NCI-H1417 (cell line): ENCODE measurements at regions not wholly inside any gene's neighbourhood (a gene's known extent, or its start where the extent isn't known, plus 50 kb on each side); places are given as distances from the start of the nearest gene placed in this dataset.
"Not testable (repeated sequence)": the region's sequence is repeated elsewhere in the genome, so short reads cannot be mapped to it uniquely, and the experiment has no call there.

Source experiments
- DNase-seq, 3 experiments: peaks; one replicate each; lab custom pipeline; 2025; lab: John Stamatoyannopoulos, UW

- DNase-seq, result no peak
These were observed 120.9 kb upstream of the TBL1X start for GRCh38 chrX:9343971-9344370.

DNA sequence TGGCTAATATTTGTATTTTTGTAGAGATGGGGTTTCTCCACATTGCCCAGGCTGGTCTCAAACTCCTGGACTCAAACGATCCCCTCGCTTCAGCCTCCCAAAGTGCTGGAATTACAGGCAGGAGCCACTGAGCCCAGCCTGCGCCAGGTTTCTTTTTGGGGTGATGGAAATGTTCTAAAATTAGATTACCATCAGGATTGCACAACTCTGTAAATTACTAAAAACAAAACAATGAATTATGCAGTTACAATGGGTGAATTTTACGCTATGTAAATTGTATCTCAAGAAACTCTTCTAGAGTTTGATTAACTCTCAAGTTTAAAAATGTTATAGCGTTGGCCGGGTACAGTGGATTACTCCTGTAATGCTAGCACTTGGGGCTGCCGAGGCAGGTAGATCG is 118.9 kb upstream of the TBL1X start:
- no peak for DNase-seq

- DNase-seq, result no peak
These were observed 115.0 kb upstream of the TBL1X start for GRCh38 chrX:9349572-9350494.

GRCh38 chrX:9351126-9351525 is 113.7 kb upstream of the TBL1X start:
- no peak for DNase-seq

- no peak for DNase-seq
These were observed 112.6 kb upstream of the TBL1X start for GRCh38 chrX:9352243-9352642.

DNA sequence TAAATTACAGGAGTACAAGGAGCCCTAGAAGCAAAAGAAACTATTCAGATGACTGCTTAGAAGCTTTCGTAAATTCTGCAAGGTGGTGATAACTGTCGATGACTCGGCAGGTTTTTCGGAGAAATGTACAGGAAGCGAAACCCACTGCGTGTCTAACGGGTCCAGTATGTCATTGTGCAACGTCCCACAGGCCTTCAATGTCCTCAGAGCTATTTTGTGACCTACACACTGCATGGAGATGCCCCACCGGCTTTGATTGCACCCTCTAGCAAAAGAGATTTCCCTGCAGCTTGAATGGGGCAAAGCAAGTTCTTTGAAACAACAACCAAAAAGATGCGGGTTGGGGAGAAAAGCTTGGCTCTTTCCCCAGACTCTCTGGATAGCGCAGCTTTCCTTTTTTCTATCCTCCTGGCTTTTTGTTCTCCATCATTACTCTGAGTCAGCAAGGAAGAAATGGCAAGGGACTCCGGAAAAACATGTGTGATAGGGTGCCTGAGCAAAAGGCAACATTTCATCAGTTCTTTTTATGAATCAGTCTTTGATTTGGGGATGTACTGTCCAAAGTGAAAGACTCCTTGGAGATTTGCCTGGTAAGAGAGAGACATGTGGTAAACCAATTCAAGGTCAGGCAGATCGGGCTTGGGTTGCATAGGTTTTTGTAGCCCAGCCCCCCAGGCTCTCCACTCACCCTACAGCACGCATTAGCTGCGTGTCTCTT is 112.0 kb upstream of the TBL1X start:
- no peak for DNase-seq

GRCh38 chrX:9354918-9355317 is 109.9 kb upstream of the TBL1X start:
- DNase-seq, result no peak

GRCh38 chrX:9355739-9356138 is 109.1 kb upstream of the TBL1X start:
- DNase-seq, result no peak

DNA sequence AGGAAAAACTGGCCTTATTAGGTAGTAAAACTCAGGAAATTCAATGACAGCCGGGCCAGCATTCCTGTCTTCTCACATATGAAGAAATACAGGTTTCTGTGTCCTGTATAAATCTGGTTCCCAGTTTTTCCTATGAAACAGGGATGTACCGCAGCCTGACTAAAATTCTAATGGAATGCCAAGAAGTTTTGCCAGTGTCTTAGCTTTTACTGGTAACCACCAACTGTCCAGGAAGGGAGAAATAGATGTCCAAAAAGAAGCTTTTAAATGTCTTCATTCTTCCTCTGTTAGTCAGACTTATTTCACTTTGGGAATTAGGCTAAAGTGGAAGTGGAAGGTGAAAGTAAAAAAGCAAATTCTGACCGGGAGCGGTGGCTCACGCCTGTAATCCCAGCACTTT is 108.0 kb upstream of the TBL1X start:
- no peak for DNase-seq

- DNase-seq, result peak in 2 of 3 experiments; percentile 47 to 84
These were observed 107.2 kb upstream of the TBL1X start for GRCh38 chrX:9357518-9358114.

GRCh38 chrX:9362363-9362928 is 102.4 kb upstream of the TBL1X start:
- DNase-seq, result no peak

- DNase-seq, result no peak
These were observed 97.4 kb upstream of the TBL1X start for GRCh38 chrX:9367421-9367820.

DNA sequence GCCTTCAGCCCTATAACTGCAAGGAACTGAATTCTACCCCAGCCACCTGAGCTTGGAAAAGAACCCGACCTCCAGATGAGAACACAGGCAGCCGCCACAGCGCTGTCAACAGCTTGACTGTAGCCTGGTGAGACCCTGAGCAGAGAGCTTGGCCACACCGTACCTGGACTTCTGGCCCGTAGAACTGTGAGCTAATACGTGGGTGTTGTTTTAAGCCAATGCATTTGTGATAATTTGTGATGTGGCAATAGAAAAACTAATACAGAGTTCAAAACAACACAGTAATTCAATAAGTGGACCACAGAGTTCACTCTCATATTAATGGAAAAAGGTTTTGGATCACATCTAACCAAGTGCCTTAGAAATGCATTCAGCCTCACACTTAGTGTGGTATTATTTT is 96.6 kb upstream of the TBL1X start:
- no peak for DNase-seq

- DNase-seq, result no peak
These were observed 95.0 kb upstream of the TBL1X start for GRCh38 chrX:9369802-9370291.

- DNase-seq, result no peak
These were observed 94.0 kb upstream of the TBL1X start for GRCh38 chrX:9370893-9371292.

- DNase-seq, result no peak
These were observed 92.0 kb upstream of the TBL1X start for GRCh38 chrX:9372866-9373265.

GRCh38 chrX:9373789-9374188 is 91.1 kb upstream of the TBL1X start:
- DNase-seq, result no peak

- DNase-seq, result no peak
These were observed 90.3 kb upstream of the TBL1X start for GRCh38 chrX:9374555-9374954.

DNA sequence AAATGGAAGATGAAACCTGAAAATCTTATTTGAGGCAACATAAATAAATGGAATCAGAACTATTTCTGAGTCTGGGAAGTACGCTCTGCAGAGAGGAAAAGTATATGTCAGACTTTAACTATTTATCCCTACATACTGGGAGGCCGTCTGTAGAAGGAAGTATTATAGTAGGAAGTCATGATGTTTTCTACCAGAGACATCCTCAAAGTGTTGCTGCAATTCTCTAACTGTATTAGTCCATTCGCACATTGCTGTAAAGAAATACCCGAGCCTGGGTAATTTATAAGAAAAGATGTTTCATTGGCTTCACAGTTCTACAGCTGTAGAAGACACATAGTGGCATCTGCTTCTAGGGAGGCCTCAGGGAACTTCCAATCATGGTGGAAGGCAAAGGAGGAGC is 88.7 kb upstream of the TBL1X start:
- no peak for DNase-seq

- DNase-seq, result not testable (repeated sequence)
These were observed 87.6 kb upstream of the TBL1X start for GRCh38 chrX:9377216-9377615.

DNA sequence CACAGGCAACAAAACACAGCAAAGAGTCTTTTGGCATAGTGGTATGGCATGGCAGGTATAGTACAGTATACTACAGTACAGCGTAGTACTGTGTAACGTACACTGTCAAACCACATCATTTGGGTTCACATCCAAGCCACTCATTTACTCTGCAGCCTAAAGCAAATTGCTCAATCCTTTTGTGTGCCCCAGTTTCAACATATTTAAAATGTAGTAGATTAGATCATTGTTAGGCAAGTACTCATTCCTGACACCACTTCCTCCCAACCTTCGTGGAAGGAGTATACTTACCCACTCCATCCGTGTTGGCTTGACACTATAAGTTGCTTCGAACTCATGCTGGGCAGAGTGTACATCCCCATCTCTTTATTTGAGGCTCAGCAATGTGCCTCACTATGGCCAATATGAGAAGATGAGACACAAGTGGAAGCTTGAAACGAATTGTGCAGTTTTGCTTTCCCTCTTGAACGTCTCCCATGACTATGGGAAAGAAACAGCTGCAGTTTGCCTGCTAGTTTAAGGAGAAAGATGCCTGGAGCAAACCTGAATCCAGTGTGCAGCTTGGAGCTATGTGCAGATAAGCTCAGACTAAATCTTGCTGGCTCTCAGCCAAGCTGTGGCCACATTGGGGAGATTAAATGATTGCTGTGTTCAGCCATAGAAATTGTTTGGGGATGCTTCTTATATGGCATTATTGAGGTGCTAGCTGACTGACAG is 85.7 kb upstream of the TBL1X start:
- peak in 1 of 3 experiments; percentile 24 for DNase-seq
